ENCODE measurements at regions not wholly inside any gene's neighbourhood (a gene's known extent, or its start where the extent isn't known, plus 50 kb on each side); places are given as distances from the start of the nearest gene placed in this dataset.

GRCh38 chr16:60821661-60822060 lies 1214.6 kb downstream of the CDH8 start:
- ATAC-seq (ENCODE audit: low read depth), result no peak

GRCh38 chr16:60820361-60820760 lies 1215.9 kb downstream of the CDH8 start:
- no peak overlapping the region for H3K4me3 Mint-ChIP-seq
- CTCF ChIA-PET, result no interaction called here
- H3K4me1 Mint-ChIP-seq, result no peaks in the 10 kb centered on the region
- DNase-seq, result no peak
- no peak for TF ChIP-seq CTCF (IDR thresholded peaks at IDR 0.05)
- intact Hi-C loops (cut with micrococcal nuclease), result no loop called here
- POLR2A ChIA-PET, result no interaction called here
- H3K9me3 Mint-ChIP-seq, result peaks cover 6% of the 10 kb centered on the region
- no peak for ATAC-seq (ENCODE audit: low read depth)
- H3K27ac Mint-ChIP-seq, result no peak overlapping the region
- H3K36me3 Mint-ChIP-seq (ENCODE audit: low read depth), result no peaks in the 10 kb centered on the region
- no peaks in the 10 kb centered on the region for H3K27me3 Mint-ChIP-seq

More at GRCh38 chr16:60821661-60822060, 1214.6 kb downstream of the CDH8 start:
- H3K27me3 Mint-ChIP-seq, result no peaks in the 10 kb centered on the region
- POLR2A ChIA-PET, result no interaction called here
- H3K27ac Mint-ChIP-seq, result no peak overlapping the region
- TF ChIP-seq CTCF (IDR thresholded peaks at IDR 0.05), result no peak
- intact Hi-C loops (cut with micrococcal nuclease), result no loop called here
- no peak for DNase-seq
- CTCF ChIA-PET, result no interaction called here
- H3K4me1 Mint-ChIP-seq, result no peaks in the 10 kb centered on the region
- no peaks in the 10 kb centered on the region for H3K36me3 Mint-ChIP-seq (ENCODE audit: low read depth)
- no peak overlapping the region for H3K4me3 Mint-ChIP-seq
- peaks cover 4% of the 10 kb centered on the region for H3K9me3 Mint-ChIP-seq

GRCh38 chr16:60818465-60818864 lies 1217.8 kb downstream of the CDH8 start:
- H3K4me1 Mint-ChIP-seq, result no peaks in the 10 kb centered on the region
- no peak for ATAC-seq (ENCODE audit: low read depth)
- ChIA-PET POLR2A (no interaction called here), CTCF (no interaction called here)
- intact Hi-C loops (cut with micrococcal nuclease), result no loop called here
- no peaks in the 10 kb centered on the region for H3K36me3 Mint-ChIP-seq (ENCODE audit: low read depth)
- no peak for TF ChIP-seq CTCF (IDR thresholded peaks at IDR 0.05)
- DNase-seq, result no peak
- H3K27ac Mint-ChIP-seq, result no peak overlapping the region
- H3K4me3 Mint-ChIP-seq, result no peak overlapping the region
- H3K27me3 Mint-ChIP-seq, result no peaks in the 10 kb centered on the region
- peaks cover 6% of the 10 kb centered on the region for H3K9me3 Mint-ChIP-seq

- POLR2A ChIA-PET, result no interaction called here
- no peak for DNase-seq
- H3K36me3 Mint-ChIP-seq (ENCODE audit: low read depth), result no peaks in the 10 kb centered on the region
- intact Hi-C loops (cut with micrococcal nuclease), result no loop called here
- no peaks in the 10 kb centered on the region for H3K27me3 Mint-ChIP-seq
- CTCF ChIA-PET, result no interaction called here
- no peak for TF ChIP-seq CTCF (IDR thresholded peaks at IDR 0.05)
- H3K4me3 Mint-ChIP-seq, result no peak overlapping the region
- H3K27ac Mint-ChIP-seq, result no peak overlapping the region
- ATAC-seq (ENCODE audit: low read depth), result no peak
- H3K4me1 Mint-ChIP-seq, result no peaks in the 10 kb centered on the region
- H3K9me3 Mint-ChIP-seq, result peaks cover 3% of the 10 kb centered on the region
Measured at GRCh38 chr16:60816461-60816860, 1219.8 kb downstream of the CDH8 start.

GRCh38 chr16:60815865-60816264 lies 1220.4 kb downstream of the CDH8 start:
- POLR2A ChIA-PET, result no interaction called here
- no peaks in the 10 kb centered on the region for H3K27me3 Mint-ChIP-seq
- H3K4me3 Mint-ChIP-seq, result no peak overlapping the region
- H3K36me3 Mint-ChIP-seq (ENCODE audit: low read depth), result no peaks in the 10 kb centered on the region
- CTCF ChIA-PET, result no interaction called here
- ATAC-seq (ENCODE audit: low read depth) (no peak), DNase-seq (no peak)
- no peaks in the 10 kb centered on the region for H3K4me1 Mint-ChIP-seq
- H3K27ac Mint-ChIP-seq, result no peak overlapping the region
- intact Hi-C loops (cut with micrococcal nuclease), result no loop called here
- H3K9me3 Mint-ChIP-seq, result peaks cover 3% of the 10 kb centered on the region
- no peak for TF ChIP-seq CTCF (IDR thresholded peaks at IDR 0.05)
